K562 (cell line): ENCODE measurements at regions not wholly inside any gene's neighbourhood (a gene's known extent, or its start where the extent isn't known, plus 50 kb on each side); places are given as distances from the start of the nearest gene placed in this dataset.

Experiments
- ATAC-seq: fragments of 200-7000 bp; cut with Tn5 transposase; 3 replicates; pipeline ENCODE4 v1.9.1; 2020; ENCODE audit warnings: moderate library complexity
- BruUV-seq: library from RNA; stranded (reverse); fragments of 400-500 nt; replicated peaks from 2 replicates; lab custom pipeline; 2021; lab: Mats Ljungman, UMichigan
- CTCF ChIA-PET: fragments of 300-600 bp; formaldehyde crosslinking; extraction: SDS; loops from one replicate; lab custom pipeline; 2021; ENCODE audit warnings: low intra/inter-chr PET ratio; lab: Yijun Ruan, JAX
- POLR2A ChIA-PET: fragments of 300-600, 350-650 bp; sonication (Branson Sonifier 250); formaldehyde crosslinking; extraction: SDS; loops from one replicate; lab custom pipeline; 2021; ENCODE audit warnings: antibody characterized with exemption, inconsistent platforms; lab: Yijun Ruan, JAX
- DNase-seq, 4 experiments: peaks; one replicate each; pipeline versions ENCODE4 v3.0.0 to v3.0.0-alpha.2; 2011 to 2018; ENCODE audit warnings: low spot score in 3 of 4, mixed read lengths in 3 of 4; ENCODE audit errors: extremely low read depth in 1 of 4
- FAIRE-seq: peaks from 2 replicates; lab custom pipeline; 2011; peaks lifted over from hg19 to GRCh38; lab: Jason Lieb, UNC
- H2AFZ ChIP-seq: 2 replicates; pipeline ENCODE4 v1.6.0; 2011; ENCODE audit warnings: low read depth, low read length, control low read depth, inconsistent platforms
- H3K27ac ChIP-seq: fragments of 200-600 bp; 3 replicates; pipeline ENCODE4 v1.8.0; 2011; ENCODE audit warnings: low read depth, mild to moderate bottlenecking, control low read depth, inconsistent platforms, low read length, moderate library complexity, mixed read lengths; ENCODE audit errors: extremely low read depth
- H3K27me3 ChIP-seq, 2 experiments: fragments of 300-600 bp in 1 of 2; 2 replicates in 1 of 2; 3 replicates in 1 of 2; pipeline versions ENCODE4 v1.6.0 to v1.8.0; 2011; ENCODE audit warnings: inconsistent platforms in 2 of 2, low read length in 2 of 2, mild to moderate bottlenecking in 1 of 2, mixed read lengths in 1 of 2, moderate library complexity in 1 of 2; ENCODE audit not compliant: control insufficient read depth in 2 of 2, insufficient read depth in 2 of 2
- H3K36me3 ChIP-seq: fragments of 300-600 bp; 3 replicates; pipeline ENCODE4 v1.8.0; 2011; ENCODE audit warnings: mild to moderate bottlenecking, low read length, inconsistent platforms; ENCODE audit not compliant: control insufficient read depth, insufficient read depth
- H3K4me1 ChIP-seq, 2 experiments: fragments of 200-600 bp in 1 of 2; replicated peaks in 1 of 2; 2 replicates in 1 of 2; 3 replicates in 1 of 2; pipeline versions ENCODE4 v1.5.1 to v1.8.0; 2011; ENCODE audit warnings: inconsistent platforms in 2 of 2, low read length in 2 of 2, mild to moderate bottlenecking in 1 of 2, mixed read lengths in 1 of 2, moderate library complexity in 1 of 2; ENCODE audit not compliant: control insufficient read depth in 2 of 2, insufficient read depth in 2 of 2
- H3K4me2 ChIP-seq: 2 replicates; pipeline ENCODE4 v1.6.1; 2011; ENCODE audit warnings: low read length, control low read depth, inconsistent platforms, mixed read lengths; ENCODE audit not compliant: insufficient read depth
- H3K4me3 ChIP-seq: fragments of 200-600 bp; sonication (generic), shearing (Covaris generic); 2 replicates; pipeline ENCODE4 v1.5.1; 2016; ENCODE audit warnings: control low read depth, inconsistent platforms
- H3K79me2 ChIP-seq: fragments of 200-600 bp; 3 replicates; pipeline ENCODE4 v1.8.0; 2011; ENCODE audit warnings: low read length, inconsistent platforms; ENCODE audit not compliant: control insufficient read depth, insufficient read depth
- H3K9ac ChIP-seq, 2 experiments: 2 replicates each; pipeline versions ENCODE4 v1.6.0 to v1.6.1; 2011; ENCODE audit warnings: low read depth in 2 of 2, low read length in 2 of 2, control low read depth in 1 of 2, inconsistent platforms in 1 of 2, mild to moderate bottlenecking in 1 of 2, mixed read lengths in 1 of 2; ENCODE audit not compliant: insufficient read depth in 1 of 2
- H3K9me1 ChIP-seq: one replicate; pipeline ENCODE4 v1.6.0; 2011; ENCODE audit warnings: inconsistent platforms, mild to moderate bottlenecking, low read length, moderate library complexity; ENCODE audit not compliant: control insufficient read depth, insufficient read depth
- H3K9me3 ChIP-seq: replicated peaks from 2 replicates; pipeline ENCODE4 v1.5.1; 2011; ENCODE audit warnings: low read depth, low read length, inconsistent platforms; ENCODE audit not compliant: control insufficient read depth, insufficient read depth
- H4K20me1 ChIP-seq: replicated peaks from 2 replicates; pipeline ENCODE4 v1.6.1; 2011; ENCODE audit warnings: low read length, inconsistent platforms, mixed read lengths; ENCODE audit not compliant: control insufficient read depth, insufficient read depth
- BCL6 ChIP-seq: fragments of 250-450 bp; sonication (Bioruptor Pico); IDR thresholded peaks from 2 replicates; pipeline ENCODE4 v1.4.0; 2020
- ESRRB ChIP-seq: fragments of 250-450 bp; sonication (Bioruptor Pico); IDR thresholded peaks from 2 replicates; pipeline ENCODE4 v1.5.0; 2020; ENCODE audit warnings: mild to moderate bottlenecking, moderate library complexity, borderline replicate concordance
- MAFF ChIP-seq: IDR thresholded peaks from 2 replicates; pipeline ENCODE4 v1.6.1; 2012; ENCODE audit warnings: low read length, improper control_type of control experiment
- MAFG ChIP-seq: fragments of 450-650 bp; conservative IDR thresholded peaks from 2 replicates; pipeline ENCODE4 v1.6.1; 2016; ENCODE audit warnings: missing genetic modification characterization, missing compliant biosample characterization
- MBD2 ChIP-seq: sonication (generic); IDR thresholded peaks from 2 replicates; pipeline ENCODE4 v1.6.1; 2016; ENCODE audit warnings: low read depth, borderline replicate concordance
- MEIS2 ChIP-seq: fragments of 450-650 bp; IDR thresholded peaks from 2 replicates; pipeline ENCODE4 v1.6.1; 2014; ENCODE audit warnings: mild to moderate bottlenecking; ENCODE audit not compliant: partially characterized antibody
- NR2F6 ChIP-seq: fragments of 450-650 bp; formaldehyde crosslinking; IDR thresholded peaks from 2 replicates; pipeline ENCODE4 v1.4.0; 2020; ENCODE audit warnings: mild to moderate bottlenecking
- ZKSCAN8 ChIP-seq: fragments of 200-800 bp; sonication (Bioruptor generic); IDR thresholded peaks from 2 replicates; pipeline ENCODE4 v1.6.1; 2016; ENCODE audit warnings: missing genetic modification characterization, missing compliant biosample characterization
- ZNF316 ChIP-seq: fragments of 450-650 bp; IDR thresholded peaks from 2 replicates; pipeline ENCODE4 v1.6.1; 2016
- WGBS: fragments of 100-300 bp; shearing (Covaris generic); methylation state at CpG from one replicate; pipeline ENCODE4 v1.1.6; 2016; ENCODE audit warnings: low coverage, mixed read lengths; ENCODE audit not compliant: insufficient coverage; ENCODE audit errors: missing lambda C conversion rate; 5-methylcytosine and 5-hydroxymethylcytosine counted together
- in situ Hi-C: fragments of 300-500 bp; cut with MboI; formaldehyde crosslinking; loops from 4 replicates; pipeline ENCODE4 v1.15.0; 2018; ENCODE audit warnings: inconsistent platforms, mixed read lengths
- intact Hi-C: fragments of 100-400 bp; cut with micrococcal nuclease; formaldehyde crosslinking; loops from 2 replicates; pipeline ENCODE4 v1.14.2; 2022
- TF ChIP-seq, protein P1 (sequence below): fragments of 250-450 bp; sonication (Bioruptor Pico); IDR thresholded peaks from 2 replicates; pipeline ENCODE4 v1.4.0; 2020; ENCODE audit warnings: mild to moderate bottlenecking, moderate library complexity
- TF ChIP-seq, protein P2 (sequence below), 2 experiments: fragments of 450-650 bp; IDR thresholded peaks; 2 replicates each; pipeline ENCODE4 v1.6.1; 2016
- TF ChIP-seq, protein P3 (sequence below): fragments of 450-650 bp; formaldehyde crosslinking; IDR thresholded peaks from 2 replicates; pipeline ENCODE4 v1.4.0; 2020; ENCODE audit warnings: mild to moderate bottlenecking, moderate library complexity

DNA sequence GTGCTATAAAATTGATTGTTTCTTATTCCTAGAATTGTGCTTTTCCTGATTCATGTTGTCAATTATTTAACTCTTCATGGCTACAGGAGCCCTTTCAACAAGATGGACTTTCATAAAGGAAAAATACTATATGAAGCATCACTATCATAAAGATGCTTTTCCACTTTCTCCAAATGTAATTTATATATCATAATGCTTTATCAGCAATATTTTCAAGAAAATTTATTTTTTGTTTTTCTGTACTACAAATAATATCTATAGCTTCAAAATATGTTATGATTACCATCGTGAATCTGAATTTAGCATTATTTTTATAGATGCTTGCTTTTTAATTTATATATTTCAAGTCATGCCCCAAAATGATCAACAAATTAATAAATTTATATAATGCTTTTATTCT is 873.5 kb upstream of the LRFN5 start:
- Histone ChIP-seq H3K4me2 (no peak overlapping the region), H3K9me3 (no peaks in the 10 kb centered on the region), H3K27me3 (no peaks in the 10 kb centered on the region), H3K9me1 (no peaks in the 10 kb centered on the region), H3K4me1 (no peaks in the 10 kb centered on the region), H4K20me1 (no peaks in the 10 kb centered on the region), H3K9ac (no peak overlapping the region), H3K79me2 (no peaks in the 10 kb centered on the region), H3K36me3 (no peaks in the 10 kb centered on the region), H2AFZ (no peak overlapping the region), H3K4me3 (no peak overlapping the region), H3K27ac (no peak overlapping the region)
- POLR2A ChIA-PET: no interaction called here
- CTCF ChIA-PET: no interaction called here
- WGBS: 8% methylated on average over 1 of the region's 1 CpG
- TF ChIP-seq MAFF: peak; percentile 40; the same call in 1 of the 2 replicates
- TF ChIP-seq MBD2: no peak
- TF ChIP-seq ZNF316: peak; percentile 66
- no peak for TF ChIP-seq BCL6 (CRISPR knock-in tag)
- TF ChIP-seq MAFG: peak; percentile 35; the same call in 1 of the 2 replicates
- no peak for DNase-seq
- FAIRE-seq: no peak
- BruUV-seq: no TSS peak
- intact Hi-C loops: no loop called here
- no peak for ATAC-seq
- in situ Hi-C loops: no loop called here

DNA sequence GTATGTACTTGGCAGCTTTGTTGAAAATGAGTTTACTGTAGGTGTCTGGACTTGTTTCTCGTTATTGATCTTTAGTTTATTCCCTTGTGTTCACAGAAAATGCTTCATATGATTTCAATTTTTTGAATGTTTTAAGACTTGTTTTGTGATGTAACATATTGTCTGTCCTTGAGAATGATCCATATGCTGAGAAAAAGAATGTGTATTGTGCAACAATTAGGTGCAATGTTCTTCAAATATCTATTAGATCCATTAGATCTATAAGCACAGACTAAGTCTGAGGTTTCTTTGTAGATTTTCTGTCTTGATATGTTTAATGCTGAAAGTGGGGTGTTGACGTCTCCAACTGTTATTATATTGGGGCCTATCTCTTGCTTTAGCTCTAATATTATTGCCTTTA is 879.6 kb upstream of the LRFN5 start:
- Histone ChIP-seq H3K9ac (no peak overlapping the region), H3K36me3 (no peaks in the 10 kb centered on the region), H4K20me1 (no peaks in the 10 kb centered on the region), H3K9me1 (no peaks in the 10 kb centered on the region), H3K79me2 (no peaks in the 10 kb centered on the region), H3K9me3 (no peaks in the 10 kb centered on the region), H3K27me3 (no peaks in the 10 kb centered on the region), H2AFZ (no peak overlapping the region), H3K4me2 (no peak overlapping the region), H3K4me1 (no peaks in the 10 kb centered on the region), H3K4me3 (no peak overlapping the region), H3K27ac (no peak overlapping the region)
- ChIA-PET CTCF (no interaction called here), POLR2A (no interaction called here)
- intact Hi-C loops (no loop called here), in situ Hi-C loops (no loop called here)
- DNase-seq: no peak
- WGBS: 0% methylated on average over 2 of the region's 2 CpGs
- BruUV-seq: no TSS peak
- FAIRE-seq: no peak
- ATAC-seq: no peak
- TF ChIP-seq NR2F6 (CRISPR knock-in tag) (no peak), ZKSCAN8 (CRISPR knock-in tag) (no peak), ESRRB (CRISPR knock-in tag) (no peak), MEIS2 (no peak)
- TF ChIP-seq, protein P1, sequence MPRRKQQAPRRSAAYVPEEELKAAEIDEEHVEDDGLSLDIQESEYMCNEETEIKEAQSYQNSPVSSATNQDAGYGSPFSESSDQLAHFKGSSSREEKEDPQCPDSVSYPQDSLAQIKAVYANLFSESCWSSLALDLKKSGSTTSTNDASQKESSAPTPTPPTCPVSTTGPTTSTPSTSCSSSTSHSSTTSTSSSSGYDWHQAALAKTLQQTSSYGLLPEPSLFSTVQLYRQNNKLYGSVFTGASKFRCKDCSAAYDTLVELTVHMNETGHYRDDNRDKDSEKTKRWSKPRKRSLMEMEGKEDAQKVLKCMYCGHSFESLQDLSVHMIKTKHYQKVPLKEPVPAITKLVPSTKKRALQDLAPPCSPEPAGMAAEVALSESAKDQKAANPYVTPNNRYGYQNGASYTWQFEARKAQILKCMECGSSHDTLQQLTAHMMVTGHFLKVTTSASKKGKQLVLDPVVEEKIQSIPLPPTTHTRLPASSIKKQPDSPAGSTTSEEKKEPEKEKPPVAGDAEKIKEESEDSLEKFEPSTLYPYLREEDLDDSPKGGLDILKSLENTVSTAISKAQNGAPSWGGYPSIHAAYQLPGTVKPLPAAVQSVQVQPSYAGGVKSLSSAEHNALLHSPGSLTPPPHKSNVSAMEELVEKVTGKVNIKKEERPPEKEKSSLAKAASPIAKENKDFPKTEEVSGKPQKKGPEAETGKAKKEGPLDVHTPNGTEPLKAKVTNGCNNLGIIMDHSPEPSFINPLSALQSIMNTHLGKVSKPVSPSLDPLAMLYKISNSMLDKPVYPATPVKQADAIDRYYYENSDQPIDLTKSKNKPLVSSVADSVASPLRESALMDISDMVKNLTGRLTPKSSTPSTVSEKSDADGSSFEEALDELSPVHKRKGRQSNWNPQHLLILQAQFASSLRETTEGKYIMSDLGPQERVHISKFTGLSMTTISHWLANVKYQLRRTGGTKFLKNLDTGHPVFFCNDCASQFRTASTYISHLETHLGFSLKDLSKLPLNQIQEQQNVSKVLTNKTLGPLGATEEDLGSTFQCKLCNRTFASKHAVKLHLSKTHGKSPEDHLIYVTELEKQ (CRISPR knock-in tag): no peak
- TF ChIP-seq, protein P2, sequence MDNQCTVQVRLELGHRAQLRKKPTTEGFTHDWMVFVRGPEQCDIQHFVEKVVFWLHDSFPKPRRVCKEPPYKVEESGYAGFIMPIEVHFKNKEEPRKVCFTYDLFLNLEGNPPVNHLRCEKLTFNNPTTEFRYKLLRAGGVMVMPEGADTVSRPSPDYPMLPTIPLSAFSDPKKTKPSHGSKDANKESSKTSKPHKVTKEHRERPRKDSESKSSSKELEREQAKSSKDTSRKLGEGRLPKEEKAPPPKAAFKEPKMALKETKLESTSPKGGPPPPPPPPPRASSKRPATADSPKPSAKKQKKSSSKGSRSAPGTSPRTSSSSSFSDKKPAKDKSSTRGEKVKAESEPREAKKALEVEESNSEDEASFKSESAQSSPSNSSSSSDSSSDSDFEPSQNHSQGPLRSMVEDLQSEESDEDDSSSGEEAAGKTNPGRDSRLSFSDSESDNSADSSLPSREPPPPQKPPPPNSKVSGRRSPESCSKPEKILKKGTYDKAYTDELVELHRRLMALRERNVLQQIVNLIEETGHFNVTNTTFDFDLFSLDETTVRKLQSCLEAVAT (IDR thresholded peaks at IDR 0.05): no peak
- TF ChIP-seq, protein P3, sequence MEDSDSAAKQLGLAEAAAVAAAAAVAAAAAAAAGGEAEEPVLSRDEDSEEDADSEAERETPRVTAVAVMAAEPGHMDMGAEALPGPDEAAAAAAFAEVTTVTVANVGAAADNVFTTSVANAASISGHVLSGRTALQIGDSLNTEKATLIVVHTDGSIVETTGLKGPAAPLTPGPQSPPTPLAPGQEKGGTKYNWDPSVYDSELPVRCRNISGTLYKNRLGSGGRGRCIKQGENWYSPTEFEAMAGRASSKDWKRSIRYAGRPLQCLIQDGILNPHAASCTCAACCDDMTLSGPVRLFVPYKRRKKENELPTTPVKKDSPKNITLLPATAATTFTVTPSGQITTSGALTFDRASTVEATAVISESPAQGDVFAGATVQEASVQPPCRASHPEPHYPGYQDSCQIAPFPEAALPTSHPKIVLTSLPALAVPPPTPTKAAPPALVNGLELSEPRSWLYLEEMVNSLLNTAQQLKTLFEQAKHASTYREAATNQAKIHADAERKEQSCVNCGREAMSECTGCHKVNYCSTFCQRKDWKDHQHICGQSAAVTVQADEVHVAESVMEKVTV: no peak
